ENCODE measurements at regions not wholly inside any gene's neighbourhood (a gene's known extent, or its start where the extent isn't known, plus 50 kb on each side); places are given as distances from the start of the nearest gene placed in this dataset.

DNA sequence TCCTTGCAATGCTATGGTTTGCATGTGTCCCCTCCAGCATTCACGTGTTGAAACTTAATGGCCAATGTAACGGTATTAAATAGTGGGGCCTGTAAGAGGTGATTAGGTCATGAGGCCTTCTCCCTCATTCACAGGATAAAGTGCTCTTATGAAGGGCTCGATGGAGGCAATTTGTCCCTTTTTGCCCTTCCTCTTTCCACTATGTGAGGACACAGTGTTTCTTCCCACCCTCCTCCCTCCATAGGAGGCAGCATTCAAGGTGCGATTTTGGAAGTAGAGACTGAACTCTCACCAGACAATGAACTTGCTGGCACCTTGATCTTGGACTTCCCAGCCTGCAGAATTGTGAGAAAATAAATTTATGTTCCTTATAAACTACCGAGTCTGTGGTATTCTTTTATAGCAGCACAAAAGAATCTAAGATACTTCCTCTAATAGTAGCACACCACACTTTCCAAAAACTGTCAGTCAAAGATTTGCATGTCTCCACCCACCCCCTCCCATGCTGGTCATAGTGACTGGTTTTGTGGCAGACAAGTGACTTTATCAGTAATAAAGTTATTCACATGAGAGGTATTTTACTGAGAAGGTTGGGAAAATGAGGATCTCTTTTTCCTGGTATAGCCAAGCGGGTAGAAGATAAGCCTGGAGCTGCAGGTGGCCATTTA is 113.5 kb upstream of the TTC29 start:
- TF ChIP-seq, protein P1, sequence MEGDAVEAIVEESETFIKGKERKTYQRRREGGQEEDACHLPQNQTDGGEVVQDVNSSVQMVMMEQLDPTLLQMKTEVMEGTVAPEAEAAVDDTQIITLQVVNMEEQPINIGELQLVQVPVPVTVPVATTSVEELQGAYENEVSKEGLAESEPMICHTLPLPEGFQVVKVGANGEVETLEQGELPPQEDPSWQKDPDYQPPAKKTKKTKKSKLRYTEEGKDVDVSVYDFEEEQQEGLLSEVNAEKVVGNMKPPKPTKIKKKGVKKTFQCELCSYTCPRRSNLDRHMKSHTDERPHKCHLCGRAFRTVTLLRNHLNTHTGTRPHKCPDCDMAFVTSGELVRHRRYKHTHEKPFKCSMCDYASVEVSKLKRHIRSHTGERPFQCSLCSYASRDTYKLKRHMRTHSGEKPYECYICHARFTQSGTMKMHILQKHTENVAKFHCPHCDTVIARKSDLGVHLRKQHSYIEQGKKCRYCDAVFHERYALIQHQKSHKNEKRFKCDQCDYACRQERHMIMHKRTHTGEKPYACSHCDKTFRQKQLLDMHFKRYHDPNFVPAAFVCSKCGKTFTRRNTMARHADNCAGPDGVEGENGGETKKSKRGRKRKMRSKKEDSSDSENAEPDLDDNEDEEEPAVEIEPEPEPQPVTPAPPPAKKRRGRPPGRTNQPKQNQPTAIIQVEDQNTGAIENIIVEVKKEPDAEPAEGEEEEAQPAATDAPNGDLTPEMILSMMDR (IDR thresholded peaks at IDR 0.05; ENCODE audit: control insufficient read depth, extremely low read depth, insufficient read depth): no peak
- no peak for DNase-seq (ENCODE audit: low read depth)
- H3K4me3 ChIP-seq (ENCODE audit: low read depth, low read length): no peak overlapping the region

DNA sequence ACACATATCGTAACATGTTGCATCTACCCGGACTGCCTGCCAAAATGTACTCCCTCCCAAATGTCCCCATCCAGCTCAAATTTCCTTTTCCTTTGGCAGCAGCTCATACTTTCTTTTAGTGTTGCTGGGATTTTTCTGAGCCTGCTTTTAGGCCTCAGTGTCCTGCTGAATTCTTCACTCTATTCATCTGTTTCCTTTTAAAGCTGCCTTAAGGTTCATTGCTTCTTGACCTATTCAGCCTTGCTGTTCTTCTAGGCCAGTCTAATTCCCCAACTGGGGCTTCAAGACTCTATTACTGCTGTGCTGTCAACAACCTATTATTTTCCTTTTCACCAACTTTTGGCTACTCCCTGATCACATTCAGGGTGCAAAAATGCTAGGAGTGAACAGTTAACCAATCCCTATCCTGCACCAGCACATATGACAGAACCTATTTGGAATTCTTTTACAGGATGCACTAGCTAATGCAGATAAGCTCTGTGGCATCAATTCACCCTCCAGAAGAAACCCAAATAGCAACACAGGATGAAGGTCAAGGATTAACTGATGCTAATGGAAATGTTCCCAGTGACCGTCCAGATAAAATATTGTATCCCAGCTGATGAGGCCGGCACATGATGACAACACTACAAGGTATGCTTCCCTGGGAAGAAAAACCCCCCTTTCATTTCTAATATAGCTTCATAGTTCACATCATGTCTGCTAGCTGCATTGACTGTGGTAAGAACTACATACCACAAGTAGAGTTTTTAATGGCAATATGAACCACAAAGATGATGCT is 114.7 kb upstream of the TTC29 start:
- DNase-seq (ENCODE audit: low read depth): no peak
- TF ChIP-seq, protein P1 (IDR thresholded peaks at IDR 0.05; ENCODE audit: control insufficient read depth, extremely low read depth, insufficient read depth): no peak
- no peak overlapping the region for H3K4me3 ChIP-seq (ENCODE audit: low read depth, low read length)

DNA sequence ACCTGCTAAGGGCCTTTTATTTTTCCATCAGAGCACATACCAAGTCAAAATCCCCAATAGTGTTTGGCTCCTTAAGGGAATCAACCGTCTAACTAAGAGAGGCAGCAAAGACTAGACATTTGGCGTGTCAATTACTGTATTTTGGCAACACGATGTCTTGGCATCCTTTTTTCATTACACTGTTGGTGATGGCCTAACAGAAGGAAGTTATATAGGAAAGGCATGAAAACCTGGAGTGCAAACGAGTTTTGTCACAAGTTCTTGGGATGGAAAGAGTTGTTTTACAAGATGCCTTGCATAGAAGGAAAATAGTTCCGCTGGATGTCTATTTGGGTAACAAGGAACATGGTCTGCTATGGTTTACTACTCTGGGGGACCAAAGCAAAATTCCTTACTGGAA is 119.2 kb upstream of the TTC29 start:
- DNase-seq (ENCODE audit: low read depth): no peak
- TF ChIP-seq, protein P1 (IDR thresholded peaks at IDR 0.05; ENCODE audit: control insufficient read depth, extremely low read depth, insufficient read depth): no peak
- H3K4me3 ChIP-seq (ENCODE audit: low read depth, low read length): no peak overlapping the region

DNA sequence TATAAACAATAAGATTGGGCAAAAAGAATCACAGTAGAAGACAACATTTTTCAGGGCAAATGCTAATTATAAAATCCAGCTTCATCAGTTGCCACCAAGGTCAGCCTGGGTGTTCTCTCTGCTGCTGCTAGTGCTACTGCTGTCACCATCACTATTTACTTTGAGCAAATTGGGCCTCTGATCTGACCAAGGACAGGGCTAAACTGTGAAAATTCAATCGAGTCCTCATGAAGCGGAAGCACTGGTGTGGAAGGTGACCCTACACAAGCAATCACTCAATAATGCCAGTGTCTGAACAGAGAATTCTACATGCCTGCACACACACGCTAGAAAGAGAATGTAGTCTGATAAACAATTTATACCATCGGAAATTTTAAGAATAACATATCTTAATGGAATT is 122.9 kb upstream of the TTC29 start:
- no peak for DNase-seq (ENCODE audit: low read depth)
- TF ChIP-seq, protein P1 (IDR thresholded peaks at IDR 0.05; ENCODE audit: control insufficient read depth, extremely low read depth, insufficient read depth): no peak
- no peak overlapping the region for H3K4me3 ChIP-seq (ENCODE audit: low read depth, low read length)

DNA sequence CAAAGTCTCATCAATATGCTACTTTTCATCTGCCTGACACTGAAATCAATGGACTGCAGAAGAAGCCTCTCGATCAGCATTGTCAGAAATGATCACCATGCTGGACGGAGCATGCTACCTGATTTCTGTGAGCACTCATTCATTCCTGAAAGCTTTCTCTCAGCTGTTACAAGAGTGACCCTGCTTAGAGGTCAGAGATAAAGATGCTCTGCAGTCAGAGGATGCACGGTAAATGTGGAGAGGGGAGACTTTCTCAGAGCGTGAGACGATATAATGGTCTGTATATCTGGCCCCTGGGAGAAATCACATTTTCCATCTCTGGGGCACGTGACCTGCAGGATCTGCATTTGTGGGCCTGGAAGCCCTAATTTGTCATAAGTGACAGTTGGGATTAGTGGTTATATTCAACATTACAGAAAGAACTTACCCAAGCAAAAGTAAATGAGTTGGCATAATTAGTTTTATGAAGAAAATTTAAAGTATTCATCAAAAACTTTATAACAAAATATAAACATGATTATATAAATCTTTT is 125.6 kb upstream of the TTC29 start:
- no peak overlapping the region for H3K4me3 ChIP-seq (ENCODE audit: low read depth, low read length)
- no peak for DNase-seq (ENCODE audit: low read depth)
- TF ChIP-seq, protein P1 (IDR thresholded peaks at IDR 0.05; ENCODE audit: control insufficient read depth, extremely low read depth, insufficient read depth): no peak

DNA sequence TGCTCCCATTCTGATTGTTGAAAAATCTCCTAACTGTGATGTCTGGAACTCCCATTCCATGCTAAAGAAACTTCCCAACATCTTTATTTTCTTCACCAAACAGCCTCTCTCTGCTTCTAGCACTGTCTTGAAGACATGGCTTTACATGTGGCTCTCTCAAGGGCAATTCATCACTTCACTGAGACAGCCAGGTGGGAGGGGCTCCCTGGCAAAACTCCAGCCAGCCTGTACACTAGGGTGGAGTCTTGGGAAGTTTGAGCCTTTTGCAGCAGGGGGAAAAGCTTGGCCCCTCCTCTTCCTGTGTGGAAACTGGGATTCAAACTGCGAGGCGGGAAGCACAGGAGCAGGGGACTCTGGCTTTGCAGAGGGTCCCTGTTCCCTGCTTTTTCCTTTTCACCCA is 130.5 kb upstream of the TTC29 start:
- TF ChIP-seq, protein P1 (IDR thresholded peaks at IDR 0.05; ENCODE audit: control insufficient read depth, extremely low read depth, insufficient read depth): no peak
- no peak for DNase-seq (ENCODE audit: low read depth)
- no peak overlapping the region for H3K4me3 ChIP-seq (ENCODE audit: low read depth, low read length)

All from LNCaP clone FGC (cell line).